IPS DF 6.9 (cell line): ENCODE measurements at regions not wholly inside any gene's neighbourhood (a gene's known extent, or its start where the extent isn't known, plus 50 kb on each side); places are given as distances from the start of the nearest gene placed in this dataset.

ENCODE experiments used
- DNase-seq: peaks from one replicate; pipeline ENCODE4 v3.0.0-alpha.2; 2013; ENCODE audit warnings: low read depth, low spot score
- H3K27ac ChIP-seq: one replicate; pipeline ENCODE4 v1.5.1; 2013; ENCODE audit warnings: low read length, control low read depth
- H3K27me3 ChIP-seq: 2 replicates; pipeline ENCODE4 v1.6.1; 2013; ENCODE audit warnings: mild to moderate bottlenecking, low read length; ENCODE audit not compliant: control insufficient read depth, insufficient read depth
- H3K36me3 ChIP-seq: 2 replicates; pipeline ENCODE4 v1.6.1; 2013; ENCODE audit warnings: low read length; ENCODE audit not compliant: control insufficient read depth, insufficient read depth
- H3K4me1 ChIP-seq: 2 replicates; pipeline ENCODE4 v1.6.1; 2013; ENCODE audit warnings: low read length; ENCODE audit not compliant: control insufficient read depth, insufficient read depth
- H3K4me3 ChIP-seq: 2 replicates; pipeline ENCODE4 v1.5.1; 2013; ENCODE audit warnings: mild to moderate bottlenecking, low read length
- H3K9me3 ChIP-seq: 2 replicates; pipeline ENCODE4 v1.6.1; 2013; ENCODE audit warnings: low read length, inconsistent platforms; ENCODE audit not compliant: control insufficient read depth, insufficient read depth
- WGBS: extraction: QIAGEN DNeasy Blood & Tissue Kit; methylation state at CpG from one replicate; pipeline ENCODE4 v1.1.7; 2013; ENCODE audit warnings: mixed read lengths, missing lambda C conversion rate; ENCODE audit not compliant: insufficient read length, insufficient coverage; 5-methylcytosine and 5-hydroxymethylcytosine counted together

GRCh38 chr9:27653246-27653645, 80.0 kb upstream of the C9orf72 start:
- Histone ChIP-seq H3K4me1 (no peaks in the 10 kb centered on the region), H3K27ac (no peak overlapping the region), H3K4me3 (no peak overlapping the region), H3K36me3 (no peaks in the 10 kb centered on the region), H3K27me3 (no peaks in the 10 kb centered on the region), H3K9me3 (no peaks in the 10 kb centered on the region)
- DNase-seq = no peak
- no CpG with 5 or more reads among the region's 1 CpG for whole genome bisulfite sequencing

- Histone ChIP-seq H3K27ac (no peak overlapping the region), H3K27me3 (no peaks in the 10 kb centered on the region), H3K4me1 (no peaks in the 10 kb centered on the region), H3K9me3 (no peaks in the 10 kb centered on the region), H3K36me3 (no peaks in the 10 kb centered on the region), H3K4me3 (no peak overlapping the region)
- DNase-seq = no peak
- WGBS = no CpG with 5 or more reads among the region's 3 CpGs
Measured at GRCh38 chr9:27653957-27654356, 80.7 kb upstream of the C9orf72 start.

GRCh38 chr9:27654629-27655285, 81.5 kb upstream of the C9orf72 start:
- Histone ChIP-seq H3K4me3 (no peak overlapping the region), H3K27ac (no peak overlapping the region), H3K36me3 (no peaks in the 10 kb centered on the region), H3K4me1 (no peaks in the 10 kb centered on the region), H3K27me3 (no peaks in the 10 kb centered on the region), H3K9me3 (no peaks in the 10 kb centered on the region)
- WGBS = no CpG with 5 or more reads among the region's 17 CpGs
- no peak for DNase-seq

GRCh38 chr9:27655441-27655840, 82.2 kb upstream of the C9orf72 start:
- H3K4me3 ChIP-seq = no peak overlapping the region
- H3K36me3 ChIP-seq = no peaks in the 10 kb centered on the region
- no peaks in the 10 kb centered on the region for H3K4me1 ChIP-seq
- DNase-seq = no peak
- no peaks in the 10 kb centered on the region for H3K27me3 ChIP-seq
- no CpG with 5 or more reads among the region's 2 CpGs for WGBS
- H3K27ac ChIP-seq = no peak overlapping the region
- H3K9me3 ChIP-seq = no peaks in the 10 kb centered on the region

GRCh38 chr9:27659001-27659400, 85.7 kb upstream of the C9orf72 start:
- no CpG with 5 or more reads among the region's 4 CpGs for WGBS
- Histone ChIP-seq H3K27ac (no peak overlapping the region), H3K27me3 (no peaks in the 10 kb centered on the region), H3K4me1 (no peaks in the 10 kb centered on the region), H3K4me3 (no peak overlapping the region), H3K36me3 (no peaks in the 10 kb centered on the region), H3K9me3 (no peaks in the 10 kb centered on the region)
- DNase-seq = no peak

- Histone ChIP-seq H3K9me3 (no peaks in the 10 kb centered on the region), H3K27ac (no peak overlapping the region), H3K27me3 (no peaks in the 10 kb centered on the region), H3K4me3 (no peak overlapping the region), H3K36me3 (no peaks in the 10 kb centered on the region), H3K4me1 (0 out of 2 replicates have a peak, but pooled peaks cover 1% of the 10 kb centered on the region)
- DNase-seq = no peak
- no CpG with 5 or more reads among the region's 3 CpGs for WGBS
Measured at GRCh38 chr9:27659571-27659970, 86.3 kb upstream of the C9orf72 start.

GRCh38 chr9:27660148-27660547, 86.9 kb upstream of the C9orf72 start:
- Histone ChIP-seq H3K27me3 (no peaks in the 10 kb centered on the region), H3K27ac (no peak overlapping the region), H3K9me3 (no peaks in the 10 kb centered on the region), H3K36me3 (no peaks in the 10 kb centered on the region), H3K4me1 (peaks cover 5% of the 10 kb centered on the region; the same call in 1 of the 2 replicates), H3K4me3 (no peak overlapping the region)
- no CpG with 5 or more reads among the region's 4 CpGs for WGBS
- DNase-seq = no peak

- WGBS = no CpG with 5 or more reads among the region's 5 CpGs
- Histone ChIP-seq H3K4me3 (no peak overlapping the region), H3K9me3 (no peaks in the 10 kb centered on the region), H3K36me3 (no peaks in the 10 kb centered on the region), H3K4me1 (peaks cover 7% of the 10 kb centered on the region; the same call in 1 of the 2 replicates), H3K27ac (no peak overlapping the region), H3K27me3 (no peaks in the 10 kb centered on the region)
- DNase-seq = no peak
Measured at GRCh38 chr9:27663526-27663925, 90.2 kb upstream of the C9orf72 start.

- WGBS = no CpG with 5 or more reads among the region's 7 CpGs
- no peaks in the 10 kb centered on the region for H3K27me3 ChIP-seq
- H3K4me1 ChIP-seq = peaks cover 7% of the 10 kb centered on the region; the same call in 1 of the 2 replicates
- DNase-seq = no peak
- no peaks in the 10 kb centered on the region for H3K9me3 ChIP-seq
- no peaks in the 10 kb centered on the region for H3K36me3 ChIP-seq
- H3K27ac ChIP-seq = no peak overlapping the region
- no peak overlapping the region for H3K4me3 ChIP-seq
Measured at GRCh38 chr9:27664121-27664779, 91.0 kb upstream of the C9orf72 start.

- DNase-seq = no peak
Measured at GRCh38 chr9:27665136-27665535, 91.9 kb upstream of the C9orf72 start.

GRCh38 chr9:27668280-27668679, 95.0 kb upstream of the C9orf72 start:
- Histone ChIP-seq H3K27me3 (no peaks in the 10 kb centered on the region), H3K4me1 (peaks cover 7% of the 10 kb centered on the region; the same call in 1 of the 2 replicates), H3K36me3 (no peaks in the 10 kb centered on the region), H3K9me3 (no peaks in the 10 kb centered on the region), H3K4me3 (no peak overlapping the region), H3K27ac (no peak overlapping the region)
- no peak for DNase-seq

More at GRCh38 chr9:27665136-27665535, 91.9 kb upstream of the C9orf72 start:
- Histone ChIP-seq H3K27ac (no peak overlapping the region), H3K4me1 (peaks cover 7% of the 10 kb centered on the region; the same call in 1 of the 2 replicates), H3K36me3 (no peaks in the 10 kb centered on the region), H3K9me3 (no peaks in the 10 kb centered on the region), H3K27me3 (no peaks in the 10 kb centered on the region), H3K4me3 (no peak overlapping the region)
- no CpG with 5 or more reads among the region's 6 CpGs for WGBS
